ENCODE measurements at regions not wholly inside any gene's neighbourhood (a gene's known extent, or its start where the extent isn't known, plus 50 kb on each side); places are given as distances from the start of the nearest gene placed in this dataset.

- TF ChIP-seq CTCF (conservative IDR thresholded peaks at IDR 0.05; ENCODE audit: low read depth, low read length) = no peak
- DNase-seq (ENCODE audit: low read depth) = no peak
- no peak overlapping the region for H3K4me3 ChIP-seq (ENCODE audit: low read depth, low read length)
Measured at GRCh38 chr10:105986912-105987635, 1177.4 kb downstream of the SORCS1 start.

- no peak for DNase-seq (ENCODE audit: low read depth)
- no peak for TF ChIP-seq CTCF (conservative IDR thresholded peaks at IDR 0.05; ENCODE audit: low read depth, low read length)
- H3K4me3 ChIP-seq (ENCODE audit: low read depth, low read length) = no peak overlapping the region
Measured at GRCh38 chr10:105986486-105986885, 1178.0 kb downstream of the SORCS1 start.

- no peak for TF ChIP-seq CTCF (conservative IDR thresholded peaks at IDR 0.05; ENCODE audit: low read depth, low read length)
Measured at GRCh38 chr10:105982735-105983134, 1181.8 kb downstream of the SORCS1 start.

GRCh38 chr10:105981679-105982078 lies 1182.8 kb downstream of the SORCS1 start:
- no peak overlapping the region for H3K4me3 ChIP-seq (ENCODE audit: low read depth, low read length)
- no peak for DNase-seq (ENCODE audit: low read depth)
- TF ChIP-seq CTCF (conservative IDR thresholded peaks at IDR 0.05; ENCODE audit: low read depth, low read length) = no peak

More at GRCh38 chr10:105982735-105983134, 1181.8 kb downstream of the SORCS1 start:
- H3K4me3 ChIP-seq (ENCODE audit: low read depth, low read length) = no peak overlapping the region
- DNase-seq (ENCODE audit: low read depth) = no peak

- TF ChIP-seq CTCF (conservative IDR thresholded peaks at IDR 0.05; ENCODE audit: low read depth, low read length) = peak; percentile 63
- peak; percentile 31 for DNase-seq (ENCODE audit: low read depth)
- H3K4me3 ChIP-seq (ENCODE audit: low read depth, low read length) = no peak overlapping the region
Measured at GRCh38 chr10:105974803-105975456, 1189.6 kb downstream of the SORCS1 start.

- no peak overlapping the region for H3K4me3 ChIP-seq (ENCODE audit: low read depth, low read length)
- no peak for TF ChIP-seq CTCF (conservative IDR thresholded peaks at IDR 0.05; ENCODE audit: low read depth, low read length)
- no peak for DNase-seq (ENCODE audit: low read depth)
Measured at GRCh38 chr10:105973902-105974301, 1190.6 kb downstream of the SORCS1 start.

GRCh38 chr10:105973360-105973759 lies 1191.1 kb downstream of the SORCS1 start:
- no peak for TF ChIP-seq CTCF (conservative IDR thresholded peaks at IDR 0.05; ENCODE audit: low read depth, low read length)
- no peak overlapping the region for H3K4me3 ChIP-seq (ENCODE audit: low read depth, low read length)
- no peak for DNase-seq (ENCODE audit: low read depth)
